H1 (cell line): ENCODE measurements at regions not wholly inside any gene's neighbourhood (a gene's known extent, or its start where the extent isn't known, plus 50 kb on each side); places are given as distances from the start of the nearest gene placed in this dataset.

Source experiments
- CTCF ChIA-PET: fragments of 300-600 bp; sonication (Branson Sonifier 250); formaldehyde crosslinking; loops from one replicate; lab custom pipeline; 2021; ENCODE audit not compliant: partially characterized antibody; lab: Charles Lee
- POLR2A ChIA-PET: fragments of 300-600 bp; sonication (Branson Sonifier 250); formaldehyde crosslinking; loops from one replicate; lab custom pipeline; 2021; ENCODE audit warnings: inconsistent platforms; ENCODE audit not compliant: partially characterized antibody; lab: Charles Lee
- DNase-seq, 2 experiments: peaks; one replicate each; pipeline versions ENCODE4 v3.0.0 to v3.0.0-alpha.2; 2010 to 2022; ENCODE audit warnings: low spot score in 2 of 2, low read depth in 1 of 2, mixed read lengths in 1 of 2
- FAIRE-seq: peaks from 2 replicates; lab custom pipeline; 2011; peaks lifted over from hg19 to GRCh38; lab: Jason Lieb, UNC
- H2AFZ ChIP-seq: 2 replicates; pipeline ENCODE4 v1.8.1; 2012; ENCODE audit warnings: low read length, inconsistent platforms
- H2AK5ac ChIP-seq: 2 replicates; pipeline ENCODE4 v1.6.1; 2013; ENCODE audit warnings: low read depth, low read length
- H2BK120ac ChIP-seq: replicated peaks from 2 replicates; pipeline ENCODE3; 2013; ENCODE audit warnings: low read depth, low read length, inconsistent platforms
- H2BK12ac ChIP-seq: 2 replicates; pipeline ENCODE4 v1.6.1; 2013; ENCODE audit warnings: low read depth, low read length
- H2BK15ac ChIP-seq: 2 replicates; pipeline ENCODE4 v1.6.1; 2013; ENCODE audit warnings: low read length
- H2BK20ac ChIP-seq: 2 replicates; pipeline ENCODE4 v1.6.1; 2013; ENCODE audit warnings: low read length
- H2BK5ac ChIP-seq: 2 replicates; pipeline ENCODE4 v1.6.1; 2013; ENCODE audit warnings: low read depth, low read length
- H3K14ac ChIP-seq: 2 replicates; pipeline ENCODE4 v1.6.1; 2013; ENCODE audit warnings: inconsistent platforms; ENCODE audit not compliant: insufficient read length
- H3K18ac ChIP-seq: 2 replicates; pipeline ENCODE4 v1.6.1; 2013; ENCODE audit warnings: low read length; ENCODE audit errors: extremely low read depth
- H3K23ac ChIP-seq: 2 replicates; pipeline ENCODE4 v1.6.1; 2013; ENCODE audit warnings: inconsistent platforms; ENCODE audit not compliant: insufficient read length
- H3K23me2 ChIP-seq: 2 replicates; pipeline ENCODE4 v1.6.1; 2013; ENCODE audit warnings: low read depth, low read length
- H3K27ac ChIP-seq: 2 replicates; pipeline ENCODE4 v1.6.1; 2011; ENCODE audit warnings: low read depth, low read length, inconsistent platforms
- H3K27me3 ChIP-seq, 4 experiments: replicated peaks in 1 of 4; 1 replicate in 1 of 4; 2 replicates in 3 of 4; pipeline versions ENCODE4 v1.6.1 to v1.8.1; 2011 to 2013; ENCODE audit warnings: low read length in 3 of 4, mild to moderate bottlenecking in 3 of 4, inconsistent platforms in 2 of 4, mixed read lengths in 2 of 4, moderate library complexity in 1 of 4; ENCODE audit not compliant: control insufficient read depth in 3 of 4, insufficient read depth in 3 of 4; ENCODE audit errors: extremely low read depth in 1 of 4
- H3K36me3 ChIP-seq, 4 experiments: 2 replicates each; pipeline versions ENCODE4 v1.6.1 to v1.8.1; 2011 to 2013; ENCODE audit warnings: mild to moderate bottlenecking in 4 of 4, low read length in 3 of 4, moderate library complexity in 2 of 4, control low read depth in 1 of 4, inconsistent platforms in 1 of 4; ENCODE audit not compliant: insufficient read depth in 4 of 4, control insufficient read depth in 2 of 4
- H3K4ac ChIP-seq: replicated peaks from 2 replicates; pipeline ENCODE3; 2013; ENCODE audit warnings: low read length, low read depth, mixed read lengths, inconsistent platforms; ENCODE audit not compliant: insufficient read length
- H3K4me1 ChIP-seq, 4 experiments: replicated peaks in 1 of 4; 1 replicate in 1 of 4; 2 replicates in 3 of 4; pipeline versions ENCODE4 v1.6.1 to v1.8.1; 2011 to 2013; ENCODE audit warnings: low read length in 3 of 4, inconsistent platforms in 2 of 4, mixed read lengths in 1 of 4; ENCODE audit not compliant: insufficient read depth in 4 of 4, control insufficient read depth in 3 of 4
- H3K4me2 ChIP-seq, 2 experiments: 2 replicates each; pipeline versions ENCODE4 v1.6.1 to v1.8.1; 2011 to 2013; ENCODE audit warnings: low read depth in 2 of 2, low read length in 2 of 2, control low read depth in 1 of 2, inconsistent platforms in 1 of 2, mild to moderate bottlenecking in 1 of 2; ENCODE audit not compliant: insufficient read depth in 1 of 2
- H3K4me3 ChIP-seq, 4 experiments: fragments of 200-600, 300-600 bp in 1 of 4; sonication (generic), shearing (Covaris generic), sonication (Bioruptor Twin) in 1 of 4; 2 replicates each; pipeline versions ENCODE4 v1.5.1 to v1.8.1; 2011 to 2016; ENCODE audit warnings: low read length in 4 of 4, low read depth in 3 of 4, control low read depth in 2 of 4, inconsistent platforms in 2 of 4, mild to moderate bottlenecking in 2 of 4, mixed read lengths in 1 of 4, moderate library complexity in 1 of 4; ENCODE audit not compliant: insufficient read depth in 2 of 4; ENCODE audit errors: extremely low read depth in 1 of 4
- H3K56ac ChIP-seq: replicated peaks from 2 replicates; pipeline ENCODE3; 2013; ENCODE audit warnings: low read depth, mild to moderate bottlenecking, mixed read lengths, low read length, inconsistent platforms; ENCODE audit not compliant: insufficient read length
- H3K79me1 ChIP-seq: 2 replicates; pipeline ENCODE4 v1.6.1; 2013; ENCODE audit warnings: low read depth, low read length, control low read depth
- H3K79me2 ChIP-seq, 2 experiments: 2 replicates each; pipeline versions ENCODE4 v1.6.1 to v1.8.1; 2012 to 2013; ENCODE audit warnings: low read length in 2 of 2, mild to moderate bottlenecking in 2 of 2, inconsistent platforms in 1 of 2; ENCODE audit not compliant: insufficient read depth in 2 of 2, control insufficient read depth in 1 of 2
- H3K9ac ChIP-seq, 4 experiments: replicated peaks in 1 of 4; 1 replicate in 1 of 4; 2 replicates in 3 of 4; pipeline versions ENCODE4 v1.6.1 to v1.8.1; 2011 to 2013; ENCODE audit warnings: low read depth in 3 of 4, low read length in 3 of 4, control low read depth in 2 of 4, mild to moderate bottlenecking in 2 of 4, moderate library complexity in 2 of 4, inconsistent platforms in 1 of 4; ENCODE audit errors: extremely low read depth in 1 of 4
- H3K9me3 ChIP-seq, 2 experiments: 2 replicates each; pipeline versions ENCODE4 v1.6.1 to v1.8.1; 2012 to 2013; ENCODE audit warnings: mild to moderate bottlenecking in 2 of 2, moderate library complexity in 2 of 2, control low read depth in 1 of 2, inconsistent platforms in 1 of 2, low read depth in 1 of 2, low read length in 1 of 2, mixed read lengths in 1 of 2; ENCODE audit not compliant: insufficient read depth in 2 of 2
- H4K20me1 ChIP-seq, 2 experiments: replicated peaks in 1 of 2; 2 replicates each; pipeline versions ENCODE3 to v1.8.1; 2011 to 2013; ENCODE audit warnings: inconsistent platforms in 2 of 2, low read length in 2 of 2, mild to moderate bottlenecking in 1 of 2; ENCODE audit not compliant: insufficient read depth in 2 of 2, control insufficient read depth in 1 of 2
- H4K5ac ChIP-seq: 2 replicates; pipeline ENCODE4 v1.6.1; 2013; ENCODE audit warnings: low read length, low read depth, mixed read lengths, inconsistent platforms; ENCODE audit not compliant: insufficient read length
- H4K8ac ChIP-seq: 2 replicates; pipeline ENCODE4 v1.8.0; 2013; ENCODE audit warnings: mild to moderate bottlenecking, moderate library complexity, low read length, inconsistent platforms; ENCODE audit not compliant: insufficient read depth; ENCODE audit errors: extremely low read depth
- H4K91ac ChIP-seq: replicated peaks from 2 replicates; pipeline ENCODE3; 2013; ENCODE audit warnings: low read length, mixed read lengths, inconsistent platforms; ENCODE audit not compliant: insufficient read length
- BRCA1 ChIP-seq: IDR thresholded peaks from 2 replicates; pipeline ENCODE4 v1.6.1; 2012; ENCODE audit warnings: low read depth, low read length, improper control_type of control experiment
- EZH2 ChIP-seq: fragments of 200-600 bp; sonication (generic); IDR thresholded peaks from 2 replicates; pipeline ENCODE4 v1.7.1; 2012; ENCODE audit warnings: low read depth, mild to moderate bottlenecking, moderate library complexity, low read length, inconsistent platforms; ENCODE audit not compliant: severe bottlenecking
- NANOG ChIP-seq: IDR thresholded peaks from 2 replicates; pipeline ENCODE4 v1.6.1; 2011; ENCODE audit warnings: low read length, low read depth, mild to moderate bottlenecking, inconsistent platforms; ENCODE audit not compliant: insufficient read depth, poor library complexity, severe bottlenecking
- PHF8 ChIP-seq: fragments of 200-600 bp; sonication (generic); conservative IDR thresholded peaks from 2 replicates; pipeline ENCODE4 v1.7.1; 2012; ENCODE audit warnings: low read depth, mild to moderate bottlenecking, inconsistent platforms, low read length, moderate library complexity
- POLR2A ChIP-seq, 2 experiments: IDR thresholded peaks; 1 replicate in 1 of 2; 2 replicates in 1 of 2; pipeline ENCODE4 v1.6.1; 2011; ENCODE audit warnings: low read depth in 2 of 2, low read length in 2 of 2, mild to moderate bottlenecking in 2 of 2; ENCODE audit errors: control extremely low read depth in 1 of 2
- POU5F1 ChIP-seq: IDR thresholded peaks from 2 replicates; pipeline ENCODE4 v1.6.1; 2011; ENCODE audit warnings: low read depth, mild to moderate bottlenecking, low read length, moderate library complexity
- RXRA ChIP-seq: IDR thresholded peaks from 2 replicates; pipeline ENCODE4 v1.6.1; 2011; ENCODE audit warnings: low read depth, mild to moderate bottlenecking, low read length, moderate library complexity; ENCODE audit not compliant: insufficient read depth
- SRF ChIP-seq: IDR thresholded peaks from 2 replicates; pipeline ENCODE4 v1.6.1; 2011; ENCODE audit warnings: mild to moderate bottlenecking, low read depth, low read length, moderate library complexity
- WGBS, 2 experiments: shearing (Covaris generic) in 1 of 2; methylation state at CpG; one replicate each; pipeline versions ENCODE4 v1.1.6 to v1.1.7; 2013 to 2015; ENCODE audit warnings: low lambda C conversion rate in 2 of 2, mixed read lengths in 2 of 2, inconsistent platforms in 1 of 2, low coverage in 1 of 2, missing lambda C conversion rate in 1 of 2; ENCODE audit not compliant: insufficient replicate concordance in 2 of 2, insufficient coverage in 1 of 2, insufficient read length in 1 of 2; ENCODE audit errors: extremely low coverage in 1 of 2, missing lambda C conversion rate in 1 of 2; 5-methylcytosine and 5-hydroxymethylcytosine counted together

GRCh38 chr11:15726893-15727519 lies 612.3 kb downstream of the INSC start:
- TF ChIP-seq POU5F1 (no peak), RXRA (no peak), BRCA1 (no peak), PHF8 (no peak), POLR2A (IDR thresholded peaks at IDR 0.05; ENCODE audit: control extremely low read depth in 1 of 2, low read depth in 2 of 2, low read length in 2 of 2) (no peak), NANOG (no peak), EZH2 (no peak), SRF (no peak)
- TF ChIP-seq, all 59 proteins: peak for 0
- Histone ChIP-seq H3K27ac (no peak overlapping the region), H3K27me3 (no peaks in the 10 kb centered on the region), H3K9me3 (peaks cover 0 to 2% of the 10 kb centered on the region in 2 experiments; a peak in 2 of 4 replicates), H3K4me3 (no peak overlapping the region), H2BK120ac (no peak overlapping the region), H3K23ac (no peak overlapping the region), H2BK12ac (no peak overlapping the region), H3K79me1 (no peaks in the 10 kb centered on the region), H3K4ac (no peak overlapping the region), H3K23me2 (no peaks in the 10 kb centered on the region), H3K9ac (no peak overlapping the region), H3K4me1 (peaks cover 0 to 5% (median 3%) of the 10 kb centered on the region in 4 experiments; a peak in 2 of 7 replicates), H2BK5ac (no peak overlapping the region), H3K79me2 (no peaks in the 10 kb centered on the region), H3K4me2 (no peak overlapping the region), H2AFZ (no peak overlapping the region), H3K36me3 (no peaks in the 10 kb centered on the region), H2AK5ac (no peak overlapping the region), H4K5ac (no peak overlapping the region), H4K8ac (no peak overlapping the region), H2BK20ac (no peak overlapping the region), H3K14ac (no peak overlapping the region), H4K20me1 (no peaks in the 10 kb centered on the region), H2BK15ac (no peak overlapping the region), H4K91ac (no peak overlapping the region), H3K18ac (no peak overlapping the region), H3K56ac (no peak overlapping the region)
- CTCF ChIA-PET = no interaction called here
- FAIRE-seq (no peak), DNase-seq (no peak)
- WGBS, 2 experiments = 94% methylated on average over 2 of the region's 2 CpGs; no CpG with 5 or more reads in 1 of the 2 experiments
- POLR2A ChIA-PET = interaction anchor here (0.5 kb wide), 1 partner anchor 17 kb away, joined by 4 read pairs; no protein-coding TSS in a partner anchor
